GM23338 (cell line): ENCODE measurements at regions not wholly inside any gene's neighbourhood (a gene's known extent, or its start where the extent isn't known, plus 50 kb on each side); places are given as distances from the start of the nearest gene placed in this dataset.
A peak's percentile ranks its signal among the peaks of the same experiment; 100 is the strongest.

ENCODE experiments used
- ATAC-seq: fragments of 200-7000 bp; cut with Tn5 transposase; 3 replicates; pipeline ENCODE4 v1.9.1; 2020
- DNase-seq: peaks from one replicate; pipeline ENCODE4 v3.0.0-alpha.2; 2015; ENCODE audit warnings: low spot score
- H2AFZ ChIP-seq: fragments of 200-600 bp; sonication (generic); 2 replicates; pipeline ENCODE4 v1.8.0; 2016; ENCODE audit warnings: antibody characterized with exemption, mild to moderate bottlenecking, moderate library complexity
- H3F3A ChIP-seq: fragments of 200-600 bp; sonication (generic); replicated peaks from 2 replicates; pipeline ENCODE4 v1.8.0; 2017; ENCODE audit warnings: antibody characterized with exemption, mixed run types, low read depth
- H3K27ac ChIP-seq: fragments of 200-600 bp; sonication (generic); 2 replicates; pipeline ENCODE4 v1.6.1; 2016; ENCODE audit warnings: low read depth
- H3K27me3 ChIP-seq: fragments of 200-600 bp; sonication (generic); 2 replicates; pipeline ENCODE4 v1.8.0; 2016; ENCODE audit warnings: mild to moderate bottlenecking, mixed run types, moderate library complexity; ENCODE audit not compliant: insufficient read depth
- H3K36me3 ChIP-seq: fragments of 200-600 bp; sonication (generic); 2 replicates; pipeline ENCODE4 v1.8.0; 2016; ENCODE audit warnings: mild to moderate bottlenecking; ENCODE audit not compliant: insufficient read depth
- H3K4me1 ChIP-seq: fragments of 200-600 bp; sonication (generic); 2 replicates; pipeline ENCODE4 v1.8.0; 2016; ENCODE audit warnings: mild to moderate bottlenecking, moderate library complexity; ENCODE audit not compliant: insufficient read depth
- H3K4me2 ChIP-seq: fragments of 200-600 bp; sonication (generic); 2 replicates; pipeline ENCODE4 v1.7.1; 2017; ENCODE audit warnings: mixed run types
- H3K4me3 ChIP-seq: fragments of 200-600 bp; sonication (generic); 2 replicates; pipeline ENCODE4 v1.6.1; 2016; ENCODE audit warnings: mixed run types
- H3K79me2 ChIP-seq: fragments of 200-600 bp; sonication (generic); replicated peaks from 2 replicates; pipeline ENCODE4 v1.8.0; 2017; ENCODE audit warnings: mild to moderate bottlenecking; ENCODE audit not compliant: insufficient read depth
- H3K9me2 ChIP-seq: fragments of 200-600 bp; sonication (generic); 2 replicates; pipeline ENCODE4 v1.8.0; 2017; ENCODE audit not compliant: insufficient read depth
- H4K20me1 ChIP-seq: fragments of 200-600 bp; sonication (generic); replicated peaks from 2 replicates; pipeline ENCODE4 v1.8.0; 2017; ENCODE audit warnings: mild to moderate bottlenecking; ENCODE audit not compliant: insufficient read depth
- H3K27ac Mint-ChIP-seq: 2 replicates; pipeline ENCODE4 v1.8.0; 2020; ENCODE audit warnings: inconsistent platforms, mild to moderate bottlenecking, moderate library complexity, mixed read lengths
- H3K27me3 Mint-ChIP-seq: 3 replicates; pipeline ENCODE4 v1.8.0; 2022; ENCODE audit warnings: low read depth, mild to moderate bottlenecking, moderate library complexity, mixed read lengths, inconsistent platforms; ENCODE audit not compliant: insufficient read depth, poor library complexity
- H3K36me3 Mint-ChIP-seq: 3 replicates; pipeline ENCODE4 v1.8.0; 2021; ENCODE audit warnings: low read depth, mild to moderate bottlenecking, inconsistent platforms, moderate library complexity, mixed read lengths
- H3K4me1 Mint-ChIP-seq: 3 replicates; pipeline ENCODE4 v1.8.0; 2020; ENCODE audit warnings: mild to moderate bottlenecking, inconsistent platforms, mixed read lengths
- H3K4me3 Mint-ChIP-seq: 3 replicates; pipeline ENCODE4 v1.8.0; 2021; ENCODE audit warnings: moderate library complexity, mild to moderate bottlenecking, inconsistent platforms, mixed read lengths
- H3K9me3 Mint-ChIP-seq: 3 replicates; pipeline ENCODE4 v1.8.0; 2020; ENCODE audit warnings: moderate library complexity, mild to moderate bottlenecking, inconsistent platforms, mixed read lengths
- CREB1 ChIP-seq: fragments of 250-450 bp; sonication (Bioruptor Pico); IDR thresholded peaks from 2 replicates; pipeline ENCODE4 v1.5.0; 2020; ENCODE audit warnings: low read depth, mild to moderate bottlenecking, moderate library complexity
- CTCF ChIP-seq, 2 experiments: fragments of 200-600 bp in 1 of 2; sonication (generic) in 1 of 2; conservative IDR thresholded peaks; 2 replicates each; pipeline versions ENCODE4 v1.5.1 to v1.6.1; 2016 to 2017; ENCODE audit warnings: antibody characterized with exemption in 2 of 2, low read depth in 2 of 2, mild to moderate bottlenecking in 2 of 2, moderate library complexity in 1 of 2
- EZH2phosphoT487 ChIP-seq: fragments of 200-600 bp; sonication (generic); IDR thresholded peaks from one replicate; pipeline ENCODE4 v1.8.1; 2018; ENCODE audit warnings: antibody characterized with exemption; ENCODE audit not compliant: unreplicated experiment
- JUNB ChIP-seq: IDR thresholded peaks from one replicate; pipeline ENCODE4 v1.6.1; 2016; ENCODE audit warnings: antibody characterized with exemption; ENCODE audit not compliant: unreplicated experiment
- NANOG ChIP-seq: IDR thresholded peaks from 2 replicates; pipeline ENCODE4 v1.6.1; 2016; ENCODE audit warnings: antibody characterized with exemption, borderline replicate concordance
- STAT1 ChIP-seq: IDR thresholded peaks from one replicate; pipeline ENCODE4 v1.6.1; 2016; ENCODE audit warnings: antibody characterized with exemption; ENCODE audit not compliant: unreplicated experiment
- ZNF114 ChIP-seq: fragments of 250-450 bp; sonication (Bioruptor Pico); IDR thresholded peaks from 2 replicates; pipeline ENCODE4 v1.5.0; 2020; ENCODE audit warnings: mild to moderate bottlenecking, moderate library complexity
- ZNF331 ChIP-seq: fragments of 250-450 bp; sonication (Bioruptor Pico); IDR thresholded peaks from 2 replicates; pipeline ENCODE4 v1.5.0; 2020; ENCODE audit warnings: low read depth, mild to moderate bottlenecking, moderate library complexity

- H3K36me3 Mint-ChIP-seq: no peaks in the 10 kb centered on the region
- no peak overlapping the region for H3K27ac Mint-ChIP-seq
- H3K9me3 Mint-ChIP-seq: no peaks in the 10 kb centered on the region
- TF ChIP-seq ZNF331 (CRISPR knock-in tag): no peak
- TF ChIP-seq CTCF (conservative IDR thresholded peaks at IDR 0.05; ENCODE audit: low read depth in 2 of 2): peak; percentile 69 to 75
- peak; percentile 68 for ATAC-seq
- no peaks in the 10 kb centered on the region for H4K20me1 ChIP-seq
- H3K27me3 ChIP-seq: no peaks in the 10 kb centered on the region
- no peak overlapping the region for H3K4me3 ChIP-seq
- H3K4me2 ChIP-seq: no peak overlapping the region
- H3K27me3 Mint-ChIP-seq: no peaks in the 10 kb centered on the region
- H3K79me2 ChIP-seq: no peaks in the 10 kb centered on the region
- H3K36me3 ChIP-seq: no peaks in the 10 kb centered on the region
- H3K4me1 ChIP-seq: no peaks in the 10 kb centered on the region
- no peaks in the 10 kb centered on the region for H3F3A ChIP-seq
- no peak overlapping the region for H2AFZ ChIP-seq
- H3K4me1 Mint-ChIP-seq: no peaks in the 10 kb centered on the region
- H3K9me2 ChIP-seq: no peaks in the 10 kb centered on the region
- H3K4me3 Mint-ChIP-seq: no peak overlapping the region
- peak; percentile 66 for DNase-seq
- no peak overlapping the region for H3K27ac ChIP-seq
Measured at GRCh38 chr9:4382722-4383317, 83.0 kb upstream of the GLIS3 start.

- H3K27me3 ChIP-seq: no peaks in the 10 kb centered on the region
- H3K9me3 Mint-ChIP-seq: no peaks in the 10 kb centered on the region
- no peak overlapping the region for H3K27ac Mint-ChIP-seq
Measured at GRCh38 chr9:4381744-4382143, 81.9 kb upstream of the GLIS3 start.

More at GRCh38 chr9:4381744-4382143, 81.9 kb upstream of the GLIS3 start:
- Mint-ChIP-seq H3K4me1 (peaks cover 5% of the 10 kb centered on the region; the same call in 2 of the 3 replicates), H3K36me3 (no peaks in the 10 kb centered on the region), H3K27me3 (no peaks in the 10 kb centered on the region), H3K4me3 (no peak overlapping the region)
- Histone ChIP-seq H3K4me1 (no peaks in the 10 kb centered on the region), H3K36me3 (no peaks in the 10 kb centered on the region), H3K79me2 (no peaks in the 10 kb centered on the region), H4K20me1 (no peaks in the 10 kb centered on the region), H2AFZ (no peak overlapping the region), H3K4me3 (no peak overlapping the region), H3K9me2 (no peaks in the 10 kb centered on the region), H3K27ac (no peak overlapping the region), H3F3A (no peaks in the 10 kb centered on the region), H3K4me2 (no peak overlapping the region)
- ATAC-seq (no peak), DNase-seq (no peak)
- TF ChIP-seq NANOG: no peak
- TF ChIP-seq CREB1 (CRISPR knock-in tag): no peak
- no peak for TF ChIP-seq ZNF114 (CRISPR knock-in tag)
- no peak for TF ChIP-seq JUNB
- no peak for TF ChIP-seq STAT1
- TF ChIP-seq CTCF (conservative IDR thresholded peaks at IDR 0.05; ENCODE audit: low read depth in 2 of 2): no peak
- no peak for TF ChIP-seq ZNF331 (CRISPR knock-in tag)
- TF ChIP-seq EZH2phosphoT487: no peak
